ENCODE measurements at regions not wholly inside any gene's neighbourhood (a gene's known extent, or its start where the extent isn't known, plus 50 kb on each side); places are given as distances from the start of the nearest gene placed in this dataset.

GRCh38 chr1:209319057-209319432, 264.5 kb upstream of the CAMK1G start:
- TF ChIP-seq POLR2AphosphoS5 (IDR thresholded peaks at IDR 0.05) = no peak
- TF ChIP-seq, protein P1, sequence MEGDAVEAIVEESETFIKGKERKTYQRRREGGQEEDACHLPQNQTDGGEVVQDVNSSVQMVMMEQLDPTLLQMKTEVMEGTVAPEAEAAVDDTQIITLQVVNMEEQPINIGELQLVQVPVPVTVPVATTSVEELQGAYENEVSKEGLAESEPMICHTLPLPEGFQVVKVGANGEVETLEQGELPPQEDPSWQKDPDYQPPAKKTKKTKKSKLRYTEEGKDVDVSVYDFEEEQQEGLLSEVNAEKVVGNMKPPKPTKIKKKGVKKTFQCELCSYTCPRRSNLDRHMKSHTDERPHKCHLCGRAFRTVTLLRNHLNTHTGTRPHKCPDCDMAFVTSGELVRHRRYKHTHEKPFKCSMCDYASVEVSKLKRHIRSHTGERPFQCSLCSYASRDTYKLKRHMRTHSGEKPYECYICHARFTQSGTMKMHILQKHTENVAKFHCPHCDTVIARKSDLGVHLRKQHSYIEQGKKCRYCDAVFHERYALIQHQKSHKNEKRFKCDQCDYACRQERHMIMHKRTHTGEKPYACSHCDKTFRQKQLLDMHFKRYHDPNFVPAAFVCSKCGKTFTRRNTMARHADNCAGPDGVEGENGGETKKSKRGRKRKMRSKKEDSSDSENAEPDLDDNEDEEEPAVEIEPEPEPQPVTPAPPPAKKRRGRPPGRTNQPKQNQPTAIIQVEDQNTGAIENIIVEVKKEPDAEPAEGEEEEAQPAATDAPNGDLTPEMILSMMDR (IDR thresholded peaks at IDR 0.05; ENCODE audit: poor library complexity, severe bottlenecking) = no peak
- TF ChIP-seq, protein P2, sequence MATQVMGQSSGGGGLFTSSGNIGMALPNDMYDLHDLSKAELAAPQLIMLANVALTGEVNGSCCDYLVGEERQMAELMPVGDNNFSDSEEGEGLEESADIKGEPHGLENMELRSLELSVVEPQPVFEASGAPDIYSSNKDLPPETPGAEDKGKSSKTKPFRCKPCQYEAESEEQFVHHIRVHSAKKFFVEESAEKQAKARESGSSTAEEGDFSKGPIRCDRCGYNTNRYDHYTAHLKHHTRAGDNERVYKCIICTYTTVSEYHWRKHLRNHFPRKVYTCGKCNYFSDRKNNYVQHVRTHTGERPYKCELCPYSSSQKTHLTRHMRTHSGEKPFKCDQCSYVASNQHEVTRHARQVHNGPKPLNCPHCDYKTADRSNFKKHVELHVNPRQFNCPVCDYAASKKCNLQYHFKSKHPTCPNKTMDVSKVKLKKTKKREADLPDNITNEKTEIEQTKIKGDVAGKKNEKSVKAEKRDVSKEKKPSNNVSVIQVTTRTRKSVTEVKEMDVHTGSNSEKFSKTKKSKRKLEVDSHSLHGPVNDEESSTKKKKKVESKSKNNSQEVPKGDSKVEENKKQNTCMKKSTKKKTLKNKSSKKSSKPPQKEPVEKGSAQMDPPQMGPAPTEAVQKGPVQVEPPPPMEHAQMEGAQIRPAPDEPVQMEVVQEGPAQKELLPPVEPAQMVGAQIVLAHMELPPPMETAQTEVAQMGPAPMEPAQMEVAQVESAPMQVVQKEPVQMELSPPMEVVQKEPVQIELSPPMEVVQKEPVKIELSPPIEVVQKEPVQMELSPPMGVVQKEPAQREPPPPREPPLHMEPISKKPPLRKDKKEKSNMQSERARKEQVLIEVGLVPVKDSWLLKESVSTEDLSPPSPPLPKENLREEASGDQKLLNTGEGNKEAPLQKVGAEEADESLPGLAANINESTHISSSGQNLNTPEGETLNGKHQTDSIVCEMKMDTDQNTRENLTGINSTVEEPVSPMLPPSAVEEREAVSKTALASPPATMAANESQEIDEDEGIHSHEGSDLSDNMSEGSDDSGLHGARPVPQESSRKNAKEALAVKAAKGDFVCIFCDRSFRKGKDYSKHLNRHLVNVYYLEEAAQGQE (IDR thresholded peaks at IDR 0.05; ENCODE audit: borderline replicate concordance) = no peak
- TF ChIP-seq RAD21 (conservative IDR thresholded peaks at IDR 0.05) = no peak
- TF ChIP-seq EZH2 (IDR thresholded peaks at IDR 0.05; ENCODE audit: borderline replicate concordance, insufficient read depth, low read length, poor library complexity, severe bottlenecking) = no peak
- no peak for TF ChIP-seq EP300 (conservative IDR thresholded peaks at IDR 0.05; ENCODE audit: poor library complexity, severe bottlenecking)
- no peak for TF ChIP-seq TAF1 (IDR thresholded peaks at IDR 0.05; ENCODE audit: low read depth)
- no peak for TF ChIP-seq SMC3 (conservative IDR thresholded peaks at IDR 0.05; ENCODE audit: poor library complexity)
